HepG2 (cell line): ENCODE measurements at regions not wholly inside any gene's neighbourhood (a gene's known extent, or its start where the extent isn't known, plus 50 kb on each side); places are given as distances from the start of the nearest gene placed in this dataset.

Experiments used
- ATAC-seq: fragments of 200-7000 bp; cut with Tn5 transposase; 3 replicates; pipeline ENCODE4 v1.9.1; 2020; ENCODE audit warnings: mild to moderate bottlenecking, moderate library complexity
- BruUV-seq: library from RNA; stranded (reverse); fragments of 400-500 nt; replicated peaks from 2 replicates; lab custom pipeline; 2021; lab: Mats Ljungman, UMichigan
- CTCF ChIA-PET: fragments of 300-600 bp; formaldehyde crosslinking; extraction: SDS; loops from one replicate; lab custom pipeline; 2021; ENCODE audit warnings: low total read pairs, inconsistent platforms, low intra/inter-chr PET ratio; lab: Yijun Ruan, JAX
- POLR2A ChIA-PET: fragments of 350-600 bp; sonication (Branson Sonifier 250); formaldehyde crosslinking; loops from one replicate; lab custom pipeline; 2020; ENCODE audit warnings: antibody characterized with exemption, inconsistent platforms; lab: Yijun Ruan, JAX
- DNase-seq: peaks from one replicate; pipeline ENCODE4 v3.0.0-alpha.2; 2015; ENCODE audit warnings: low spot score
- FAIRE-seq: peaks from 3 replicates; lab custom pipeline; 2011; peaks lifted over from hg19 to GRCh38; lab: Jason Lieb, UNC
- H2AFZ ChIP-seq: one replicate; pipeline ENCODE4 v1.6.1; 2011; ENCODE audit warnings: low read length, inconsistent platforms
- H3K27ac ChIP-seq: fragments of 300-600 bp; 3 replicates; pipeline ENCODE4 v1.8.0; 2011; ENCODE audit warnings: mixed run types, mild to moderate bottlenecking, mixed read lengths, low read length, inconsistent platforms; ENCODE audit not compliant: insufficient read depth; ENCODE audit errors: extremely low read length
- H3K27me3 ChIP-seq, 2 experiments: fragments of 200-600 bp in 1 of 2; 2 replicates in 1 of 2; 3 replicates in 1 of 2; pipeline versions ENCODE4 v1.6.0 to v1.8.0; 2011; ENCODE audit warnings: low read length in 2 of 2, mild to moderate bottlenecking in 2 of 2, moderate library complexity in 2 of 2, inconsistent platforms in 1 of 2; ENCODE audit not compliant: insufficient read depth in 2 of 2, control insufficient read depth in 1 of 2
- H3K36me3 ChIP-seq, 2 experiments: fragments of 200-600 bp in 1 of 2; replicated peaks in 1 of 2; 2 replicates in 1 of 2; 3 replicates in 1 of 2; pipeline versions ENCODE4 v1.5.1 to v1.8.0; 2011; ENCODE audit warnings: low read length in 2 of 2, inconsistent platforms in 1 of 2; ENCODE audit not compliant: insufficient read depth in 2 of 2, control insufficient read depth in 1 of 2
- H3K4me1 ChIP-seq: 2 replicates; pipeline ENCODE4 v1.5.1; 2012; ENCODE audit warnings: low read length, inconsistent platforms; ENCODE audit not compliant: insufficient read depth
- H3K4me2 ChIP-seq: 2 replicates; pipeline ENCODE4 v1.6.0; 2011; ENCODE audit warnings: low read depth, low read length, inconsistent platforms
- H3K4me3 ChIP-seq, 3 experiments: fragments of 200-600 bp in 1 of 3; sonication (generic), shearing (Covaris generic) in 1 of 3; replicated peaks in 1 of 3; 2 replicates each; pipeline ENCODE4 v1.5.1; 2011 to 2016; ENCODE audit warnings: low read length in 3 of 3, inconsistent platforms in 2 of 3, low read depth in 2 of 3, mild to moderate bottlenecking in 2 of 3, control low read depth in 1 of 3, mixed read lengths in 1 of 3; ENCODE audit not compliant: insufficient read depth in 1 of 3
- H3K79me2 ChIP-seq: one replicate; pipeline ENCODE4 v1.6.1; 2011; ENCODE audit warnings: low read length, inconsistent platforms; ENCODE audit not compliant: insufficient read depth
- H3K9ac ChIP-seq: 2 replicates; pipeline ENCODE4 v1.6.0; 2011; ENCODE audit warnings: mild to moderate bottlenecking, low read depth, low read length, inconsistent platforms; ENCODE audit not compliant: insufficient read depth
- H3K9me3 ChIP-seq: 2 replicates; pipeline ENCODE4 v1.5.1; 2012; ENCODE audit warnings: mild to moderate bottlenecking, low read length
- H4K20me1 ChIP-seq: 2 replicates; pipeline ENCODE4 v1.6.0; 2011; ENCODE audit warnings: inconsistent platforms, mild to moderate bottlenecking, low read length, moderate library complexity; ENCODE audit not compliant: insufficient read depth
- MEF2D ChIP-seq: sonication (generic); formaldehyde crosslinking; IDR thresholded peaks from 2 replicates; pipeline ENCODE4 v1.5.1; 2020; ENCODE audit warnings: mild to moderate bottlenecking, missing genetic modification reagents
- POGZ ChIP-seq: sonication (generic); formaldehyde crosslinking; IDR thresholded peaks from 2 replicates; pipeline ENCODE4 v1.4.0; 2020; ENCODE audit warnings: mild to moderate bottlenecking, missing genetic modification reagents
- ZBED4 ChIP-seq: sonication (generic); formaldehyde crosslinking; IDR thresholded peaks from 2 replicates; pipeline ENCODE4 v1.4.0; 2020; ENCODE audit warnings: missing genetic modification reagents, borderline replicate concordance
- ZBTB39 ChIP-seq: sonication (generic); formaldehyde crosslinking; IDR thresholded peaks from 2 replicates; pipeline ENCODE4 v1.5.0; 2020; ENCODE audit warnings: missing genetic modification reagents
- ZFAT ChIP-seq: sonication (generic); formaldehyde crosslinking; conservative IDR thresholded peaks from 2 replicates; pipeline ENCODE4 v1.8.1; 2023; ENCODE audit warnings: missing genetic modification reagents, inconsistent platforms
- ZNF337 ChIP-seq: sonication (generic); formaldehyde crosslinking; IDR thresholded peaks from 2 replicates; pipeline ENCODE4 v1.5.1; 2020; ENCODE audit warnings: missing genetic modification reagents, low read depth, mild to moderate bottlenecking, borderline replicate concordance
- ZNF343 ChIP-seq: sonication (generic); formaldehyde crosslinking; IDR thresholded peaks from 2 replicates; pipeline ENCODE4 v1.4.0; 2020; ENCODE audit warnings: mild to moderate bottlenecking, missing genetic modification reagents
- WGBS: methylation state at CpG from one replicate; pipeline ENCODE4 v1.1.6; 2017; ENCODE audit warnings: low lambda C conversion rate; 5-methylcytosine and 5-hydroxymethylcytosine counted together
- in situ Hi-C: cut with HindIII; loops from 2 replicates; pipeline ENCODE4 v1.10.0; 2017; ENCODE audit warnings: low pct_unique_long_range_greater_than_20kb; ENCODE audit not compliant: extremely low pct_ligation_motif_present
- intact Hi-C: fragments of 100-400 bp; cut with micrococcal nuclease; formaldehyde crosslinking; loops from one replicate; pipeline ENCODE4 v1.10.0; 2022; ENCODE audit not compliant: unreplicated experiment

- TF ChIP-seq ZBTB39 (CRISPR knock-in tag) (no peak), POGZ (CRISPR knock-in tag) (no peak), ZNF337 (CRISPR knock-in tag) (no peak), ZFAT (CRISPR knock-in tag) (no peak), ZNF343 (CRISPR knock-in tag) (no peak), ZBED4 (CRISPR knock-in tag) (no peak)
These were observed 177.8 kb downstream of the NSG2 start (continued) for GRCh38 chr5:174223355-174223754.

GRCh38 chr5:174229068-174229467 is 183.6 kb downstream of the NSG2 start:
- no peaks in the 10 kb centered on the region for H3K9me3 ChIP-seq
- peaks cover 0 to 7% of the 10 kb centered on the region in 2 experiments; a peak in 1 of 5 replicates for H3K27me3 ChIP-seq
- in situ Hi-C loops = no loop called here
- POLR2A ChIA-PET = no interaction called here
- no peaks in the 10 kb centered on the region for H3K36me3 ChIP-seq
- H3K27ac ChIP-seq = no peak overlapping the region
- no peak for TF ChIP-seq ZNF337 (CRISPR knock-in tag)
- no peak for TF ChIP-seq MEF2D (CRISPR knock-in tag)
- TF ChIP-seq, all 625 proteins: peak for 0
- no peaks in the 10 kb centered on the region for H3K4me1 ChIP-seq
- no peaks in the 10 kb centered on the region for H3K79me2 ChIP-seq
- ATAC-seq (no peak), FAIRE-seq (no peak), DNase-seq (no peak)
- no peak overlapping the region for H3K4me3 ChIP-seq
- intact Hi-C loops = no loop called here
- no peaks in the 10 kb centered on the region for H4K20me1 ChIP-seq
- BruUV-seq = no TSS peak
- CTCF ChIA-PET = no interaction called here
- WGBS = 4% methylated on average over 1 of the region's 1 CpG
- H3K9ac ChIP-seq = no peak overlapping the region
- no peak overlapping the region for H2AFZ ChIP-seq
- no peak overlapping the region for H3K4me2 ChIP-seq
